GM23338 (cell line): ENCODE measurements at regions not wholly inside any gene's neighbourhood (a gene's known extent, or its start where the extent isn't known, plus 50 kb on each side); places are given as distances from the start of the nearest gene placed in this dataset.

Experiments
- ATAC-seq: fragments of 200-7000 bp; cut with Tn5 transposase; 3 replicates; pipeline ENCODE4 v1.9.1; 2020
- DNase-seq: peaks from one replicate; pipeline ENCODE4 v3.0.0-alpha.2; 2015; ENCODE audit warnings: low spot score
- H2AFZ ChIP-seq: fragments of 200-600 bp; sonication (generic); 2 replicates; pipeline ENCODE4 v1.8.0; 2016; ENCODE audit warnings: antibody characterized with exemption, mild to moderate bottlenecking, moderate library complexity
- H3F3A ChIP-seq: fragments of 200-600 bp; sonication (generic); replicated peaks from 2 replicates; pipeline ENCODE4 v1.8.0; 2017; ENCODE audit warnings: antibody characterized with exemption, mixed run types, low read depth
- H3K27ac ChIP-seq: fragments of 200-600 bp; sonication (generic); 2 replicates; pipeline ENCODE4 v1.6.1; 2016; ENCODE audit warnings: low read depth
- H3K27me3 ChIP-seq: fragments of 200-600 bp; sonication (generic); 2 replicates; pipeline ENCODE4 v1.8.0; 2016; ENCODE audit warnings: mild to moderate bottlenecking, mixed run types, moderate library complexity; ENCODE audit not compliant: insufficient read depth
- H3K36me3 ChIP-seq: fragments of 200-600 bp; sonication (generic); 2 replicates; pipeline ENCODE4 v1.8.0; 2016; ENCODE audit warnings: mild to moderate bottlenecking; ENCODE audit not compliant: insufficient read depth
- H3K4me1 ChIP-seq: fragments of 200-600 bp; sonication (generic); 2 replicates; pipeline ENCODE4 v1.8.0; 2016; ENCODE audit warnings: mild to moderate bottlenecking, moderate library complexity; ENCODE audit not compliant: insufficient read depth
- H3K4me2 ChIP-seq: fragments of 200-600 bp; sonication (generic); 2 replicates; pipeline ENCODE4 v1.7.1; 2017; ENCODE audit warnings: mixed run types
- H3K4me3 ChIP-seq: fragments of 200-600 bp; sonication (generic); 2 replicates; pipeline ENCODE4 v1.6.1; 2016; ENCODE audit warnings: mixed run types
- H3K79me2 ChIP-seq: fragments of 200-600 bp; sonication (generic); replicated peaks from 2 replicates; pipeline ENCODE4 v1.8.0; 2017; ENCODE audit warnings: mild to moderate bottlenecking; ENCODE audit not compliant: insufficient read depth
- H3K9me2 ChIP-seq: fragments of 200-600 bp; sonication (generic); 2 replicates; pipeline ENCODE4 v1.8.0; 2017; ENCODE audit not compliant: insufficient read depth
- H4K20me1 ChIP-seq: fragments of 200-600 bp; sonication (generic); replicated peaks from 2 replicates; pipeline ENCODE4 v1.8.0; 2017; ENCODE audit warnings: mild to moderate bottlenecking; ENCODE audit not compliant: insufficient read depth
- H3K27ac Mint-ChIP-seq: 2 replicates; pipeline ENCODE4 v1.8.0; 2020; ENCODE audit warnings: inconsistent platforms, mild to moderate bottlenecking, moderate library complexity, mixed read lengths
- H3K27me3 Mint-ChIP-seq: 3 replicates; pipeline ENCODE4 v1.8.0; 2022; ENCODE audit warnings: low read depth, mild to moderate bottlenecking, moderate library complexity, mixed read lengths, inconsistent platforms; ENCODE audit not compliant: insufficient read depth, poor library complexity
- H3K36me3 Mint-ChIP-seq: 3 replicates; pipeline ENCODE4 v1.8.0; 2021; ENCODE audit warnings: low read depth, mild to moderate bottlenecking, inconsistent platforms, moderate library complexity, mixed read lengths
- H3K4me1 Mint-ChIP-seq: 3 replicates; pipeline ENCODE4 v1.8.0; 2020; ENCODE audit warnings: mild to moderate bottlenecking, inconsistent platforms, mixed read lengths
- H3K4me3 Mint-ChIP-seq: 3 replicates; pipeline ENCODE4 v1.8.0; 2021; ENCODE audit warnings: moderate library complexity, mild to moderate bottlenecking, inconsistent platforms, mixed read lengths
- H3K9me3 Mint-ChIP-seq: 3 replicates; pipeline ENCODE4 v1.8.0; 2020; ENCODE audit warnings: moderate library complexity, mild to moderate bottlenecking, inconsistent platforms, mixed read lengths
- CREB1 ChIP-seq: fragments of 250-450 bp; sonication (Bioruptor Pico); IDR thresholded peaks from 2 replicates; pipeline ENCODE4 v1.5.0; 2020; ENCODE audit warnings: low read depth, mild to moderate bottlenecking, moderate library complexity
- EZH2phosphoT487 ChIP-seq: fragments of 200-600 bp; sonication (generic); IDR thresholded peaks from one replicate; pipeline ENCODE4 v1.8.1; 2018; ENCODE audit warnings: antibody characterized with exemption; ENCODE audit not compliant: unreplicated experiment
- STAT1 ChIP-seq: IDR thresholded peaks from one replicate; pipeline ENCODE4 v1.6.1; 2016; ENCODE audit warnings: antibody characterized with exemption; ENCODE audit not compliant: unreplicated experiment
- ZNF114 ChIP-seq: fragments of 250-450 bp; sonication (Bioruptor Pico); IDR thresholded peaks from 2 replicates; pipeline ENCODE4 v1.5.0; 2020; ENCODE audit warnings: mild to moderate bottlenecking, moderate library complexity
- ZNF331 ChIP-seq: fragments of 250-450 bp; sonication (Bioruptor Pico); IDR thresholded peaks from 2 replicates; pipeline ENCODE4 v1.5.0; 2020; ENCODE audit warnings: low read depth, mild to moderate bottlenecking, moderate library complexity
- TF ChIP-seq, protein P1 (sequence below): IDR thresholded peaks from one replicate; pipeline ENCODE4 v1.6.1; 2018; ENCODE audit warnings: antibody characterized with exemption; ENCODE audit not compliant: unreplicated experiment

DNA sequence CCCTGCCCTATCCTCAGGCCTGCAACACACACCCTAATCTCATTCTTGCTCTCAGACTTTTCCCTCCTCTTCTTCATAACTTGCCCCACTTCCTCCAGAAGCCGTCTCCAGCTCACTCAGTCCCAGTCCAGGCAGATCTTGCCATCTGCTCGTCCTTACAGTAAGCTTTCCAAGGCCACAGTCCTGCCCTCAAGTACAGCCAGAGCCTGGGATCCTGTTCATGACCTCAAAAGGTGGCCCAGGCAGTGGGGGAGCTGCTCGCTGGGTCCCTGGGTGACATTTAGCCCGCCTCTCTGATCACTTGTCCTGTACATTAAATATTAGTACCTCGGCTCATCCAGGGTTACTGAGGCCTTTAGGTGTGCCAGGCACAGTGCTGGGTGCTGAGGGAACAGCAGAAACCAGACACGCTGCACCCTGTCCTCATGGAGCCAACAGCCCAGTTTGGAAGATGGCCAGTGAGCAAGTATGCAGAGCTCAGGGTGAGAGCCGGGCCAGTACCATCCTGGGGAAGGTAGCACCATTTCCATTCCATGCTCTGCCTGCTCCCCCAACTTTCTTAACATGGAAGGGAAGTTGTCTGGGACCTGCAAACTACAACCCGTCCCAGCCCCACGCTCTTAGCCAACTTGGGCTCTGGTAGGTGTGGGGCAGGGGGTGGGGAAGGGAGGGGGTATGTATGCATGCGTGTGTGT is 100.4 kb downstream of the C5orf15 start (continued):
- TF ChIP-seq, protein P1, sequence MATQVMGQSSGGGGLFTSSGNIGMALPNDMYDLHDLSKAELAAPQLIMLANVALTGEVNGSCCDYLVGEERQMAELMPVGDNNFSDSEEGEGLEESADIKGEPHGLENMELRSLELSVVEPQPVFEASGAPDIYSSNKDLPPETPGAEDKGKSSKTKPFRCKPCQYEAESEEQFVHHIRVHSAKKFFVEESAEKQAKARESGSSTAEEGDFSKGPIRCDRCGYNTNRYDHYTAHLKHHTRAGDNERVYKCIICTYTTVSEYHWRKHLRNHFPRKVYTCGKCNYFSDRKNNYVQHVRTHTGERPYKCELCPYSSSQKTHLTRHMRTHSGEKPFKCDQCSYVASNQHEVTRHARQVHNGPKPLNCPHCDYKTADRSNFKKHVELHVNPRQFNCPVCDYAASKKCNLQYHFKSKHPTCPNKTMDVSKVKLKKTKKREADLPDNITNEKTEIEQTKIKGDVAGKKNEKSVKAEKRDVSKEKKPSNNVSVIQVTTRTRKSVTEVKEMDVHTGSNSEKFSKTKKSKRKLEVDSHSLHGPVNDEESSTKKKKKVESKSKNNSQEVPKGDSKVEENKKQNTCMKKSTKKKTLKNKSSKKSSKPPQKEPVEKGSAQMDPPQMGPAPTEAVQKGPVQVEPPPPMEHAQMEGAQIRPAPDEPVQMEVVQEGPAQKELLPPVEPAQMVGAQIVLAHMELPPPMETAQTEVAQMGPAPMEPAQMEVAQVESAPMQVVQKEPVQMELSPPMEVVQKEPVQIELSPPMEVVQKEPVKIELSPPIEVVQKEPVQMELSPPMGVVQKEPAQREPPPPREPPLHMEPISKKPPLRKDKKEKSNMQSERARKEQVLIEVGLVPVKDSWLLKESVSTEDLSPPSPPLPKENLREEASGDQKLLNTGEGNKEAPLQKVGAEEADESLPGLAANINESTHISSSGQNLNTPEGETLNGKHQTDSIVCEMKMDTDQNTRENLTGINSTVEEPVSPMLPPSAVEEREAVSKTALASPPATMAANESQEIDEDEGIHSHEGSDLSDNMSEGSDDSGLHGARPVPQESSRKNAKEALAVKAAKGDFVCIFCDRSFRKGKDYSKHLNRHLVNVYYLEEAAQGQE = no peak
- no peak for TF ChIP-seq CREB1
- no peak for TF ChIP-seq ZNF114 (CRISPR knock-in tag)

DNA sequence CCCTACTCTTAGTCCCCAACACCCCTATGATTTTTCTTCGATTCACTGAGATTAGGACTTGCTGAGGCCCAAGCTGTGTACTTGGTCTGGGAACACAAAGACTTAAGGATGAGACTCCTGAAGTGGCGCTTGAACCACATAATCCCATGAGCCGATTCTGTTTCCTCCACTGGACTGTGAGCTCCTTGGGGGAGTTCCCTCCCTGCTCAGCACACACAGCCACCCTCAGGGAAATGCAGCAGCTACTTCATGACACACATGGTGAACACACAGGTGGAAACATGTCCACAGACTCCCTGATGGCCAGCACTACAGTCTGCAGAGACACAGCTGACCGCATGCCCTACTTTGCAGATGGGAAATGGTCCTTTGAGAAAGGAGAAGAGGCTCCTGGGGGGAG is 101.1 kb downstream of the C5orf15 start:
- no peaks in the 10 kb centered on the region for H3K36me3 ChIP-seq
- H3K27ac ChIP-seq = no peak overlapping the region
- no peaks in the 10 kb centered on the region for H3K9me3 Mint-ChIP-seq
- no peaks in the 10 kb centered on the region; the same call in 1 of the 2 replicates for H4K20me1 ChIP-seq
- no peak for ATAC-seq
- peaks cover under 1% of the 10 kb centered on the region for H3K27me3 Mint-ChIP-seq
- no peak overlapping the region for H3K27ac Mint-ChIP-seq
- no peak overlapping the region for H2AFZ ChIP-seq
- no peak overlapping the region for H3K4me2 ChIP-seq
- no peaks in the 10 kb centered on the region for H3K36me3 Mint-ChIP-seq
- H3K4me1 Mint-ChIP-seq = no peaks in the 10 kb centered on the region; the same call in 2 of the 3 replicates
- no peak overlapping the region for H3K4me3 ChIP-seq
- no peaks in the 10 kb centered on the region for H3K9me2 ChIP-seq
- no peak for DNase-seq
- TF ChIP-seq, protein P1 = no peak
- TF ChIP-seq CREB1 = no peak
- TF ChIP-seq EZH2phosphoT487 = no peak
- no peak for TF ChIP-seq ZNF331 (CRISPR knock-in tag)
- TF ChIP-seq STAT1 = no peak
- H3K4me3 Mint-ChIP-seq = no peak overlapping the region
- H3K27me3 ChIP-seq = no peaks in the 10 kb centered on the region
- H3K4me1 ChIP-seq = no peaks in the 10 kb centered on the region
- no peaks in the 10 kb centered on the region for H3K79me2 ChIP-seq
- H3F3A ChIP-seq = no peaks in the 10 kb centered on the region
